Hematopoietic multipotent progenitor cell treated with erythropoietin and hydrocortisone succinate and interleukin-3 and kit ligand, for 15 days (in vitro differentiated cells): ENCODE measurements at regions not wholly inside any gene's neighbourhood (a gene's known extent, or its start where the extent isn't known, plus 50 kb on each side); places are given as distances from the start of the nearest gene placed in this dataset.
"Not testable (repeated sequence)": the region's sequence is repeated elsewhere in the genome, so short reads cannot be mapped to it uniquely, and the experiment has no call there.

Experiments
- DNase-seq: peaks from one replicate; pipeline ENCODE4 v3.0.0-alpha.2; 2015; ENCODE audit warnings: low spot score

DNA sequence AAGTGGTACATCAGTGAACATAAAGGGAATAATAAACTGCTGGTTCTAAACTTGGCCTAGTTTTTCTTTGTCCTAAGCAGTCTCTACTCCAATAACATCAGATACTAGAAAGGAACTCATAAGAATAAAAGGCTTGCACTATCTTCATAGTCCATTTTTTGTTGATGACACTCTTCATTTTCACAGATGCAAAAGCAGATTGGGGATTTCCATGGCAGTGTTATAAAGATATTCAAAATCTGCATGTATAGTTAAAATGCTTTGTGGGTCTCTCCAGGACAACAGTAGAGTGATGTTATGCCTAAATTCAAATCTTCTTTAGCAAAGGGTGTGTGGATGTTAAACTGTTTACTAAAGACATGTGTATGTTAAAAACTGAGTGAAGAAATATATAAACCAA lies 745.8 kb downstream of the TRHDE start:
- DNase-seq, result no peak

DNA sequence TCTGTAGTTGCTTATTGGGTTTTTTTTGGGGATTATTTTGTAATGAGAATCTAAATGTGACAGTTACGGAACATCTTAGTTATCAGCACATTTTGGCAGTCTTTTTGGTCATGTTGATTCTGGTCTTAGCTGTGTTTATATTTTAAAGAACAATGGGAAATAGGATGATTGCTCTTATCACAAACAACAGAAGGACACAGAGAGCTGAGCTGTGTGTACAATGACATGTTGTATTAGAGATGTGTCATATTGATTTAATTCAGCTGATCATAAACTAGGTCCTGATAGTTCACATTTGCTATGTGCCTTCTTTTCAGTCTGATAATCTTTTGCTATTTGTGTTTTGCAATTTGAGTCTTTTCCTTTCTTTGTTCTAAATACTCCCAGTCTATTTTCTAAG lies 781.7 kb downstream of the TRHDE start:
- DNase-seq, result no peak

DNA sequence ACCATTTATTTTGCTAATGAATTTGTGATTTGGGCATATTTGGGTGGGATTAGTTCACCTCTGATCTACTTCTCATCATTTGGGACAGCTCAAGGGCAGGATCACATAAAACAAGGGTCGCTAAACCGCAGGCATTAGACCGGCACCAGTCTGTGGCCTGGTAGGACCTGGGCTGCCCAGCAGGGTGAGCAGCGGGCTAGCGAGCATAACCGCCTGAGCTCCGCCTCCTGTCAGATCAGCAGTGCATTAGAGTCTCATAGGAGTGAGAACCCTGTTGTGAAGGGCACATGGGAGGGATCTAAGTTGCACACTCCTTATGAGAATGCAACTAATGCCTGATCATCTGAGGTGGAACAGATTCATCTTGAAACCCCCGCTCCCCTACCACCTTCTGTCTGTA lies 785.3 kb downstream of the TRHDE start:
- no peak for DNase-seq

DNA sequence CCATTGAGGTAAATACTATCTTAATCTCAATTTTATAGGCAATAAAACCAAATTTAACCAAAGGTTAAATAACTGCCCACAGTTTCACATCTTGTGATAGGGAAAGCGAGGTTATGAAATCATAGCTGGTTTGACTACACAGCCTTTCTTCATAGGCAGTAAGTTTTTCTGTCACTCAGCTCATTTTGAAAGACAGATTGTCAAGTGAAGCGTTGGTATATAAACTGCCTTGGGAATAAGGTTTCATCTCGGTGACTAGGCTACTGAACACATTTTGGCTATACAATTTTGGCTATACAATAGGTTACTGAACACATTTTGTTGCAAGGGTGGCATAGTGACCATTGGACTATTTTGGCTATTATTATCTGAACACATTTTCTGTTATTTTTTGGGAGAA lies 793.7 kb downstream of the TRHDE start:
- DNase-seq, result no peak

DNA sequence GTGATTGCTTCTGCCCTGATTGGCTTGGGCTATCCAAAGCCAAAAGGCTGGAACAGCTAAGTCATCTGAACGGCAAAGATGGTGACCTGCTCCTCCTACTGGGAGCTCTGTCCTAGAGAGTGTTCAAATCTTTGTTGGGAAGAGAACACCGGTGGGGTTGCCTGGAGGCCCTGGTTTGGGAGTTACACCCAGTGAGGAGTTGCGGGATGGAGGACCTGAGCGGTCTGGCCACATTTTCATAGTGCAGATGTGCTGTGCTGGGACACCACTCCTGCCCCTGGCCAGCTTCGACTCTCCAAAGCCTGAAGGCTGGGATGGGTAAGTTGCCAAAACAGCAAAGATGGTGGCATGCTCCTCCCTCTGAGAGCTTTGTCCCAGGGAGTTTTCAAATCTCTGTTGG lies 795.4 kb downstream of the TRHDE start:
- DNase-seq, result no peak

DNA sequence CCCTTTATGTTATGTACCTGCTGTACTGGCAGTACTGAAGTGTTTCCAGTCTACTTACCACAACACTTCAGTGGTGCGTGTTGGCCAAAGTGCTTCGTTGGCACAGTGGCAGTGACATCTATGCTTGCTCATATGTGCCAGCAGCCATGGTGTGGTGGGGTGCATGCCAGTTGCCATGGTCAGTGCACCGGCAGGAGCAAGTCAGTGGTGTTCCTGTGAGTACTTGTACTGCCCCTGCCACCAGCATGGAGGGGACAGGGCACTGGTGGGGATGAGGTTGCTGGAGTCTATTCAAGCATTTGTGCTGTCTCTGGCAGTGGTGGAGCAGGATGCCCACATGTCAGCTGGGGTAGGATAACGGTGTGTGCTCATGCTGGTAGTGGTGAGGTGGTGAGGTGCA lies 800.0 kb downstream of the TRHDE start:
- DNase-seq, result no peak

DNA sequence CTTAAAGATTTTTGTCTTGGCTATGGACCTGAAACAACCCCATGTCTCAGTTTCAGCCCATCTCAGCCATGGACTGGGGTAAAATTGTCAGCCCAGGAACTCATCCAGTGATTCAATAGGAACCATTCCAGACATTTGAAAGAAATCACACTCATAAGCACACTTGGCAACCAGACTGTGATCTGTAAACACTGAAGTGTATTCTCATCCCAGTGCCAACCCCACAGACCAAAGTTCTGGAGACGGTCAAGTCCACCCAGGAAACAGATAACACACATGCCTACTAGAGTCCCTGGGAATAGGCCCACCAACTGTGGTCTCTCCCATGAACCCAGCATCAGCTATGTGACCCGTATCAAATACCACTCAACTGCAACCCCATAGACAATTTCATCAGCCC lies 804.6 kb downstream of the TRHDE start:
- DNase-seq, result no peak

DNA sequence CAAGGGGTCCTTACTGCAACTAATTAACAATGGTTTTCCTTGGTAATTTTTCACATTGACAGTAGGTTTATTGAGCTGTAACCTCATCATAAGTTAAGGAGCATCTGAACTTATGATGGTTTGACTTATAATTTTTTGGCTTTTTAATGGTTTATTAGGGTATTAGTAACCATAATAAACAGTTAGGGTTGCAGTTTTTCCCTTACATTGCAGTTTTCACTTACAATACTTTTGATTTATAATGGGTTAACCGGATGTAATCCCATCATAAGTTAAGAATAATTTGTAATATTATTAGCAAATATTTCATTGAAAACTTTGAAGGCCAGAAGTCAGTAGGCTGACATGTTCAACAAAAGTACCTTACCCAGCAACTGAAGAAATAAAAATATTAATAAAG lies 811.6 kb downstream of the TRHDE start:
- DNase-seq, result no peak

DNA sequence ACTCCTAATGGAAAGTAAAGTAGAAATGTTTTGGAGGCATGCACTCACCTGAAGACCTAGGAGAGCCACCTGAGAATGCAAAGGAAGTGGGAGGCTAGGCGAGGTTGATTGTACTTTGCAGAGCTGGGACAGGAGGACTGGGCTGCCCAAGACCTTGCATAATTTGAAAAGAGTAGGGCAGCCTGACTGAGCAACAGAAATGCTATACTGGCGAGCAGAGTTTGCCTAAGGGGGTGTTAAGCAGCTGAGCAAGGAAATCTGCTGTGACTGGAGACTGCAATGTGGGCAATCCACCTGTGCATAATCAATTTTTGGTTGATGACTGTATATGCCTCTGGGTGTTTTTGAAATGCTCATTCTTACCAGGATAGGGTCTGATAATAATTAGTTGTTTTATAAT lies 834.1 kb downstream of the TRHDE start:
- DNase-seq, result no peak

DNA sequence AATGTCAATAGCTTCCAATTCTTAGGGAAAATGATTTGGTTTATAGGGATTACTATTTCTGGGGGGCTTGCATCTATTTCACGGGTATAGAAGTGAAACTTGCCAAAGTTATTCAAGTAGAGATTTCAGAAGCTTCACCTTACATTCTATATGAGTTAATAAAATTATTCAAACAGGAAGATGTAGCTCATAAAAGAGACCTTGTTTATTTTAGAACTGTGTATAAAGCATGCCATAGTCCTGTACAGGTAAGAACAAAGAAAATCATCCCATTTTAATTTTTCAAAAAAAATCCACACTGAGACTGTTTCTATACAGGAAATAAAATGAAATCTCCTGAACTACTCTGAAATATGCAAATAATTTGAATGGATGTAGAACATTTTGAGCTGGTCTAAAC lies 834.7 kb downstream of the TRHDE start:
- no peak for DNase-seq

DNA sequence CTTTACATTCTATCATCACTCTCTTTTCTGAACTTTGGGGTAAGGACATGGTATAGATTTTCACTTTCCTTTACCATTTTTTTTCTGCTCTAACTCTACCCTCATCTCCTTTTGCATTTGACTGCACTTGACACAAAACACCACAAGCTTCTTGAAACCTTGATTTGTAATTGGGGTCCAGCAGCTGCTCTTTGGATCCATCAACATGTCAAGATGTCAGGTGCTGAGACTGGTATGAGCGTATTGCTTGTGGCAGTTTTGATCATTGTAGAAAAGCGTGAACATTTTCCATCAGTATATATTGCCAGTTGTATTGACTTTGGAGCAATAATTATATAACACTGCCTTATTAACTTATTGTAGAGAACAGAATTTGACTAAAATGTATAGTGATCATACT lies 838.6 kb downstream of the TRHDE start:
- no peak for DNase-seq

DNA sequence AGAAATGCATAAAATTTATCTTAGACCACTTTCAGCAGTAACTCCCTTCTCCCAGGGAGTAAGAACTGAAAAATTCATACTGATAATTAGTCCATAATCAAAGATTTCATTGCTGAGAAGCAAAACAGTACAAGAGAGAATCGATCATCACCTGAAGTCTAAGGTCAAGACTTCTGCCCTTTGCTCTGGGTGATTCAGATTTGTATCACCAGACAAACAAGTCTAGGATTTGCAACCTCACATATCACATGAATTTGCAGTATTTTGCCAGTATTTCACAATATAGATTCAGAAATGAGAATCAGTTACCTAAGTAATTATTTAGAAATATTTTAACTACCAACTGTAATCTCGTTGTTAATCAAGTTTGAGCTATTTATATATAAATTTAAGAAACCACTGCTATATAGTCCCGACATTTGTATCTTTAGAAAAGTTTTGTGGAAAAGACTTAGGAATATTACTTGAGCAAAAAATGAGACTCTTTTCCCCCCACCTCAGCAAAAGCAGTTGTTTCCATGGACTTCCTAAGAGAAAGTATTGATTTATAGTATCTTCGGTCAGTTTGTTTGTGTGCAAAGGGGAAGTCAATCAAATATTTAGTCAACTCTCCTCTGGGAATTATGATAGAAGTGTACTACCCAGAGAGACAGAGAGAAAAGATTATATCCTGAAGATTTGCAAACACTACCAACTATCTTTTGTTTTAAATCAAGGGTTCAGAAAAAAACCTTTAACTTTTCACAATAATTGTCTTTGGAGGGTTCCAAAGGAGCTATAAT lies 840.1 kb downstream of the TRHDE start:
- DNase-seq, result no peak

DNA sequence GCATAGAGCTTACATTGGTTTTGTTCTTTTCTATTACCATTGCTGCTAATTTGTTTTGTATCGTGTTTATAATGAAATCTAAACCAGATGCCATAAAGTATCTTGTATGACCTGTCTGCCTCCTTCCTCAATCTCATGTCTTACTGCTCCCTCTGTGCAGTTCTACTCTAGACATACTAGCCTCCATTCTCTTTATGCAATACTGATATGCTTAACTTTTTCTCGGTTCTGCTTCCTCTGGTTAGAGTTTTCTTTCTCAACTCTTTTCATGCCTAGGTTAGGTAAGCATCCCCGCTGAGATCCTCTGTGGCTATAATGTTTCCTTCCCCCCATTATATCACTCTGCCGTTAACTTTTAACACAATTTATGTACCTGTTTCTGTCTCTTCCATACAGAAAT lies 852.3 kb downstream of the TRHDE start:
- no peak for DNase-seq

DNA sequence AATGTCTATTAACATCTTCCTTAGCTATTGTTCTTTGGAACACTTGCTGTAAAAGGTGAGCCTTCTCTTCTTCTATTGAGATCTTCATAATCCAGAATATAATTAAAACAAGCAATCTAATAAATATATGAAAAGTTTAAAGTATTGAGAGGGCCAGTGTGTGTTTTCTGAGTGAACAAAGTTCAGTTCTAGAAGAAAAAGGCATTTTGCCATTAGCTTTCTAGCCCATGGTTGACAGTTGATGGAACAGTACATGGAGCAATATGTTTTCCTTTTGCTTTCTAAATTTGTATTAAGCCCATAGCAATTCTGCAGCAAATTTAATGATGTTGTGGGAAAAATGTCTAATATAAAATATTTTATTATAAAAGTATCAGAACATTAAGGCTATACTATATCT lies 853.0 kb downstream of the TRHDE start:
- DNase-seq, result no peak

DNA sequence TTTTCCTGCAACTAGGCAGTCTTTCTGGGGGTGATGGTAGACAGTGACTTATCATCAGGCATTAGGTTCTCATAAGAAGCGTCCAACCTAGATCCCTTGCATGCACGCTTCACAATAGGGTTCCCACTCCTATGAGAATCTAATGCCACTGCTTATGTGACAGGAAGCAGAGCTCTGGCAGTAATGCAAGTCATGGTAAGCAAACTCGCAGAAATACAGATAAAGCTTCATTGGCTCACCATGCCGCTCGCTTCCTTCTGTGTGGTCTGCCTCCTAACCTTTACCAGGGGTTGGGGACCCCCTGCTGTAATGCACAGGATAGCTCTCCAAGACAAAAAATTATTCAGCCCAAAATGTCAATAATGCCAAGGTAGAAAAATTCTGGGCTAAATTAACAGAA lies 864.2 kb downstream of the TRHDE start:
- DNase-seq, result no peak

DNA sequence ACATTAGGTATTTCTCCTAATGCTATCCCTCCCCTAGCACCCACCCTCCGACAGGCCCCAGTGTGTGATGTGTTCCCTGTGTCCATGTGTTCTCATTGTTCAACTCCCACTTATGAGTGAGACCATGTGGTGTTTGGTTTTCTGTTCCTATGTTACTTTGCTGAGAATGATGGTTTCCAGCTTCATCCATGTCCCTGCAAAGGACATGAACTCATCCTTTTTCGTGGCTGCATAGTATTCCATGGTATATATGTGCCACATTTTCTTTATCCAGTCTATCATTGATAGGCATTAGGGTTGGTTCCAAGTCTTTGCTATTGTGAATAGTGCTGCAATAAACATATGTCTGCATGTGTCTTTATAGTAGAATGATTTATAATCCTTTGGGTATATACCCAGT lies 867.5 kb downstream of the TRHDE start:
- DNase-seq, result not testable (repeated sequence)

DNA sequence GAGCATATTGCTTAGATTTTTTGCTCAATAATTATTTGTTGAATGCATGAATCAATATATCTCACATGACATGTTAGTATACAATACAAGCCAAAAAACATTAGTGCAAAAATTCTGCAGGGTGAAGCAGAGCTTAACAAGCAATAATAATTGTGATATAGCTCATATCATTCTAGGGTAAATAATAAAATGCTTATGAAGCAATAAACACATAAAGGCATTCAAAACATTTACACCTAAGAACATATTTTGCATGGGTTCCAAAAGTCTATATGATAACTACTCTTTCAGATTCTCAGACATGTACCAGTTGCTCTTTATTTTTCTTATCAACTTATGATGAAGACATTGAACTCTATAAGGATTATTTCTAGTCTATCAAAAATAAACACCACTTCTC lies 886.2 kb downstream of the TRHDE start:
- DNase-seq, result no peak

DNA sequence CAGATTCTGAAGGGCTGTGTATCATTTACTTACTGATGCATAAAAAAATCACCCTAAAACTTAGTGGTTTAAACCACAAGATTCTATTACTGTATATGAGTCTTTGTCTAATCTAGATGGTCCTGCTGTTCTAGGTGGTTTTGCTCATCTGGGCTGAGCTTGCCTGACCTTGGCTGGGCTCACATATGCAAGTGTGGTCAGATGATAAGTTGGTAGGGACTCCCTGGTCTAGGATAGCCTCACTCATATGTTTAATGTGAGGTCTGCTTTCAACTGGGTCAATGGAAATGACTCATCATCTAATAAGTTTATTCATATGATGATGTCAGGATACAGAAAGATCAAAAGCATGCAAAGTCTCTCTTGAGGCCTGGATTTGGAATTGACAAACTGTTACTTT lies 887.8 kb downstream of the TRHDE start:
- no peak for DNase-seq

DNA sequence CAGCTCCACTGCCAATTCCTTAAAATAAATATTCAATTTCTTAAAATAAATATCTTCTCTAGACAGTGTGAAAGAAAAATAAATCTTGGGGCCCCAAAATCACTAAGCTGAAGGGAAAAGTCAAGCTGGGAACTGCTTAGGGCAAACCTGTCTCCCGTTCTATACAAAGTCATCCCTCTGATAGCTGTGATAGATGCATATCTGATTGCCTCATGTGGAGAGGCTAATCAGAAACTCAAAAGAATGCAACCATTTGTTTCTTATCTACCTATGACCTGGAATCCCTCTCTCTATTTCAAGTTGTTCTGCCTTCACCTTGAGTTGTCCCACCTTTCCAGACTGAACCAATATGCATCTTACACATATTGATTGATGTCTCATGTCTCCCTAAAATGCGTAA lies 889.8 kb downstream of the TRHDE start:
- DNase-seq, result no peak

DNA sequence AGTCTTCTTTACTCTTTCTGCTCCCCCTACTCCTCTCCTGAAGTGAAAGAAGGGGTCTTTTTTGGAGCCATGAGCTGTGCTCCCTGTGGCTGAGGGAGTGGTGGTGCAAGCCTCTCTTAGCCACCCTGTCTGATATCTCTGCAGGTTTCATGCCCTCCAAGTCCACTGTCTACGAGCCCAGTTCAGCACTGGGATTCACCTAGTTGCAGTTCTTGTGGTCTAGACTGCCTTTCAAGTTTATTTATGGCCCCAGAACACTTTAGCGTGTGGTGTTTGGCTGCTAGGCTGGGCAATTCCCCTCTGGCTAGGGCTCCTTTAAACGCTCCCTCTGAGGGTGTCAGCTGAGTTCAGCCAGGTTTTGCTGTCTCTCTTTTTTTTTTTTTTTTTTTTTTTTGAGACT lies 908.6 kb downstream of the TRHDE start:
- no peak for DNase-seq

DNA sequence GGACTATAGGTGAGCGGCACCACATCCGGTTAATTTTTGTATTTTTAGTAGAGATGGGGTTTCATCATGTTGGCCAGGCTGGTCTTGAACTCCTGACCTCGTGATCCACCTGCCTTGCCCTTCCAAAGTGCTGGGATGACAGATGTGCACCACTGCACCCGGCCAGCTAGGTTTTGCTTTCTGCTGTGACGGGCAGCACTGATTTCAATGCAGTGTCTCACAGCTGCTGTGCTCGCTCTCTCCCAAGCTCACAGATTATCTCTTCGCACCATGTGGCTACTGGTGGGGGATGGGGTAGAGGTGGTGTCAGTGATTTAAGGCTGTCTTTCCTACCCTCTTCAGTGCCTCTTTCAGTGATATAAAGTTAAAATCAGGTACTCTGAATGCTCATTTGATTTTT lies 909.1 kb downstream of the TRHDE start:
- DNase-seq, result no peak

DNA sequence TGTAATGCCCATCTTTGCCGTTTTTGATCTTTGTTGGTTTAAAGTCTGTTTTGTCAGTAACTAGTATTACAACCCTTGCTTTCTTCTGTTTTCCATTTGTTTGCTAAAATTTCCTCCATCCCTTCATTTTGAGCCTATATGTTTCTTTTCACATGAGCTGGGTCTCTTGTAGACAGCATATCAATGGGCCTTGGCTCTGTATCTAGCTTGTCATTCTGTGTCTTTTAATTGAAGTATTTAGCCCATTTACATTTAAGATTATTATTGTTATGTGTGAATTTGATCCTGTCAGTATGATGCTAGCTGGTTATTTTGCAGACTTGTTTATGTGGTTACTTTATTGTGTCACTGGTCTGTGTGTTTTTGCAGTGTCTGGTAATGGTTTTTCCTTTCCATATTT lies 913.2 kb downstream of the TRHDE start:
- DNase-seq, result no peak

DNA sequence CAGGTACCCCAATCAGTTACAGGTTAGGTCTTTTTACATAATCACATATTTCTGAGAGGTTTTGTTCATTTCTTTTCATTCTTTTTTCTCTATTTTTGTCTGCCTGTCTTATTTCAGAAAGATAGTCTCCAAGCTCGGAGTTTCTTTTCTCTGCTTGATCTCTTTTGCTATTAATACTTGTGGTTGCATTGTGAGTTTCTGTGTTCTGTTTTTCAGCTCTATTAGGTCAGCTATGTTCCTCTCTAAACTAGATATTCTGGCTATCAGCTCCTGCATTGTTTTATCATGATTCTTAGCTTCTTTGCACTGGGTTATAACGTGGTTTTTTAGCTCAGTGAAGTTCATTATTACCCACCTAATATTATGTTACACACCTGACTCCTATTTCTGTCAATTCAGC lies 914.1 kb downstream of the TRHDE start:
- DNase-seq, result no peak

DNA sequence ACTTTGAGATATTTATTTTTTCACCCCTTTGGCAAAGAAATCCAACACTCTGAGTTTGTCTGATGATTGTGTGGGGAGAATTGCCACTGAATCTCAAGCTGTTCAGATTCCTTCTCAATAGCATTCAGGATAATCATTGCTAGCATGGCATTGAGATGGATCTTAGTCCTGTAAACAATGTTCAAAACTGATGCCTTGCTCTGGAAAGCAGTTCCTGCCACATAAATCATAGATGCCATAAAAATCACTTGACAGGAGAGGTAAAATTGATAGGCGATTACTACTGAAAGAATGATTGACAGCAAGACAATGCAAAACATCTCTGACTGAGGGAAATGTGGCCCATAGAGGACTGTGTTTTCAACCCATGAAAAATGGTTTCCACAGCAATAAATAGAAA lies 915.6 kb downstream of the TRHDE start:
- DNase-seq, result no peak
